ENCODE measurements at regions not wholly inside any gene's neighbourhood (a gene's known extent, or its start where the extent isn't known, plus 50 kb on each side); places are given as distances from the start of the nearest gene placed in this dataset.

DNA sequence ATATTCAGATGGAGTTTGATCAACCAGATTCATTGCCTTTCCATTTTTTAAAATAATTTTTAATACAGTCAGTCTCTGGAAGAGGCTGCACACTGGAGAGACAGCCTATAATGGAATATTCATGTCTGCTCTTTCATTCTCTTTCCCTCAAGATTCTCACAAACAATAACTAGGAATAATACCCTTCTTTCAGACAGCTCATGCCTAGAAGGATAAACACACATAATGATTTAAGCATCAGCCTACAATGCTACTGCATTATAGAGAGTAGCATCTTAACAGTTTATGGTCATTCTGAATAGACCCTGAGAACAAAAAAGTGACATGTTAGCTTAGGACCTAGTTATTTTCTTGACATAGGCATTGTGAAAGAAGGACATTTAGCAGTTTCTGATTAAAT lies 1692.3 kb downstream of the GRIK2 start:
- Histone ChIP-seq H3K27me3 (no peaks in the 10 kb centered on the region), H3K4me3 (no peak overlapping the region), H3K4me1 (ENCODE audit: low read depth) (no peaks in the 10 kb centered on the region), H3K27ac (no peak overlapping the region), H3K36me3 (no peaks in the 10 kb centered on the region), H3K9me3 (ENCODE audit: low read depth) (no peaks in the 10 kb centered on the region)
- no peak for DNase-seq (ENCODE audit: low read depth in 1 of 2, low spot score in 1 of 2)
- TF ChIP-seq, protein P1, sequence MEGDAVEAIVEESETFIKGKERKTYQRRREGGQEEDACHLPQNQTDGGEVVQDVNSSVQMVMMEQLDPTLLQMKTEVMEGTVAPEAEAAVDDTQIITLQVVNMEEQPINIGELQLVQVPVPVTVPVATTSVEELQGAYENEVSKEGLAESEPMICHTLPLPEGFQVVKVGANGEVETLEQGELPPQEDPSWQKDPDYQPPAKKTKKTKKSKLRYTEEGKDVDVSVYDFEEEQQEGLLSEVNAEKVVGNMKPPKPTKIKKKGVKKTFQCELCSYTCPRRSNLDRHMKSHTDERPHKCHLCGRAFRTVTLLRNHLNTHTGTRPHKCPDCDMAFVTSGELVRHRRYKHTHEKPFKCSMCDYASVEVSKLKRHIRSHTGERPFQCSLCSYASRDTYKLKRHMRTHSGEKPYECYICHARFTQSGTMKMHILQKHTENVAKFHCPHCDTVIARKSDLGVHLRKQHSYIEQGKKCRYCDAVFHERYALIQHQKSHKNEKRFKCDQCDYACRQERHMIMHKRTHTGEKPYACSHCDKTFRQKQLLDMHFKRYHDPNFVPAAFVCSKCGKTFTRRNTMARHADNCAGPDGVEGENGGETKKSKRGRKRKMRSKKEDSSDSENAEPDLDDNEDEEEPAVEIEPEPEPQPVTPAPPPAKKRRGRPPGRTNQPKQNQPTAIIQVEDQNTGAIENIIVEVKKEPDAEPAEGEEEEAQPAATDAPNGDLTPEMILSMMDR (IDR thresholded peaks at IDR 0.05; ENCODE audit: low read depth, low read length), result no peak

DNA sequence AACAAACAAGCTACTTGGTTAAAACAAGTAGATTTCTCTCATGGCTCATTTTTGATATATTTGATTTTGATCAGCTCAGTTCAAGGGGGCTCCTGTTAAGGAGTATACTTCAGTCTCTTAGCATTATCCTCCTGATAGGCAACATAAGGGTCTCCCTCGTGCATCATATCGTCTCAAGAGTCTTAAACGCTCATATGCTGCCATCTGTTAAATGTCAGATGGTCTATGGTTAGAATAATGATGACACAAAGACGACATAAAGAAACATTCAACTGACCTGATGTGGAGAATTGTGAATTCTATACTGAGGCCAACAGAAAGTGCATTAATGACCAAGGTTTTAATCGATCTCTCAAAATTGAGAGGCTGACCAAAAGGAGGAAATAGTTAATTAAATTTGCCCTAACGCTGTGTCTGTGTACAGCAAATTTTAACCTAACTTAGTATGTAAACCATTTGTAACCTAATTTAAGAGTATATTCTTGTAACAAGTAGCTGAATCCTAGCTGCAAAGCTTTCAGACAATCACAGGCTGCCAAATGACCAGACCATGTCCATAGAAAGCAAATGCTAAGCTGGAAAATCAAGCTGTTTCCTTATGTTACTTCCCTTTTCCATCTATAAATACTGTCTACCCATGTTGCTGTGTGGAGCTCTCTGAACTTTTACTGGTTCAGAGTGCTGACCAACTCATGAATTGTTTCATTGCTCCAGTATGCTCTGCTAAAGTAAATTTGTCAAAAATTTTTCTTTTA lies 1688.5 kb downstream of the GRIK2 start:
- Histone ChIP-seq H3K4me3 (no peak overlapping the region), H3K27me3 (no peaks in the 10 kb centered on the region), H3K36me3 (no peaks in the 10 kb centered on the region), H3K4me1 (ENCODE audit: low read depth) (no peaks in the 10 kb centered on the region), H3K9me3 (ENCODE audit: low read depth) (no peaks in the 10 kb centered on the region), H3K27ac (no peak overlapping the region)
- no peak for DNase-seq (ENCODE audit: low read depth in 1 of 2, low spot score in 1 of 2)
- TF ChIP-seq, protein P1 (IDR thresholded peaks at IDR 0.05; ENCODE audit: low read depth, low read length), result no peak

DNA sequence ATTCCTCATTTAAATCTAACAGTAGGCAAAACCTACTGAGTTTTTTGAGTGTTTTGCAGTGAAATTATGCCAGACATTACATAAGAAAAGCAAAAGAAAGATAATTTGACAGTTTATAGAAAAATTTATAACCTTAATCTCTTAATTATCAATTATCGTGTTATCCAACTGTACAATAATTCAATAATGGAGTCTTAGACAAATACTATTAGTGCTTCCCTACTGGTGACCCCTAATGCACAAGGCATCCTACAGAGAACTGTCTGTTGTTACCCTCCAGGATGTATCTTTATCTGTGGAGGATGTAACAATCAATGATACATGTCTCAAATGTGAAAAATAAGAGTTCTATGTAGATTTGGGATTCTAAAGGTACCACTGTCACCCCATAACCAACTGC lies 1687.6 kb downstream of the GRIK2 start:
- Histone ChIP-seq H3K27ac (no peak overlapping the region), H3K36me3 (no peaks in the 10 kb centered on the region), H3K4me3 (no peak overlapping the region), H3K9me3 (ENCODE audit: low read depth) (no peaks in the 10 kb centered on the region), H3K27me3 (no peaks in the 10 kb centered on the region), H3K4me1 (ENCODE audit: low read depth) (no peaks in the 10 kb centered on the region)
- DNase-seq (ENCODE audit: low read depth in 1 of 2, low spot score in 1 of 2), result no peak
- TF ChIP-seq, protein P1 (IDR thresholded peaks at IDR 0.05; ENCODE audit: low read depth, low read length), result no peak

DNA sequence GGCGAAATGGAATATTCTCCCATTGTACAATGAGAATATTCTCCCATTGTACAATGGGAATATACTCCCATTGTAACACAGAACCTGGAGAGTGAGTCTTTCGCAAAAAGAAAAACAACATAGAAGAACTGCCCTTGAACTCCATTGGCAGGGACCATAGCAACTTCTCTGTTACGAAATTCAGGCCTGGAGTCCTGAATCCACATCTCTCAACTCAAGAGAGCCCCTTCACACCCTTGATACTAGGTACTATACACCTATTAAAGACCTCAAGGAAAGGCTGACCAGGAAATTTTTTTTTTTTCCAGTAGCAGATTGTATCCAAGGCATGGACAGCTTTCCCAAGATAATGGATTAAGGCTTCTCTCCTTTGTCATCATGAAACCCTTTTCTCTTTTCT lies 1687.0 kb downstream of the GRIK2 start:
- Histone ChIP-seq H3K4me1 (ENCODE audit: low read depth) (no peaks in the 10 kb centered on the region), H3K36me3 (no peaks in the 10 kb centered on the region), H3K9me3 (ENCODE audit: low read depth) (no peaks in the 10 kb centered on the region), H3K27me3 (no peaks in the 10 kb centered on the region), H3K4me3 (no peak overlapping the region), H3K27ac (no peak overlapping the region)
- TF ChIP-seq, protein P1 (IDR thresholded peaks at IDR 0.05; ENCODE audit: low read depth, low read length), result no peak
- no peak for DNase-seq (ENCODE audit: low read depth in 1 of 2, low spot score in 1 of 2)

DNA sequence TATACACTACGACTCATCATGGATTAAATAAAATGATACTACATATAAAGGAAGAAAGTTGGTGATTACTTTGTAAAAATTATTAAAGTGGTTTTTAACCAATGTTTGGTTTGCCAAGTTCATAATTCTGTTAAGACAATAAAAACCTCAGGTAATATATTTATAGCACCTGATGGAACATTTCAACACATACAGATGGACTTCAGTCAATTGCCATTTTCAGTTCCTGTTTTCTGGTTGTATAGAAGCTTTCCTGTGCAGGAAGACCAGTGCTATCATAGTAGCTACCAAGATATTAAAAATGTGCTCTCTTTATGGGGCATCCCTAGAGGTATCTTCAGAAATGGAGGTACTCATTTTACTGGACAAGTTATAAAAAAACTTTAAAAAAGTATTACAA lies 1686.4 kb downstream of the GRIK2 start:
- no peak for DNase-seq (ENCODE audit: low read depth in 1 of 2, low spot score in 1 of 2)
- TF ChIP-seq, protein P1 (IDR thresholded peaks at IDR 0.05; ENCODE audit: low read depth, low read length), result no peak
- Histone ChIP-seq H3K27me3 (no peaks in the 10 kb centered on the region), H3K4me3 (no peak overlapping the region), H3K9me3 (ENCODE audit: low read depth) (no peaks in the 10 kb centered on the region), H3K27ac (no peak overlapping the region), H3K36me3 (no peaks in the 10 kb centered on the region), H3K4me1 (ENCODE audit: low read depth) (no peaks in the 10 kb centered on the region)
